HG03575 (cell line): ENCODE measurements at regions not wholly inside any gene's neighbourhood (a gene's known extent, or its start where the extent isn't known, plus 50 kb on each side); places are given as distances from the start of the nearest gene placed in this dataset.
"Not testable (repeated sequence)": the region's sequence is repeated elsewhere in the genome, so short reads cannot be mapped to it uniquely, and the experiment has no call there.

Source experiments
- ATAC-seq: cut with Tn5 transposase; IDR thresholded peaks from one replicate; pipeline ENCODE4 v1.9.1; 2021; ENCODE audit not compliant: unreplicated experiment, insufficient number of reproducible peaks, low FRiP score; ENCODE audit errors: extremely low read depth

GRCh38 chr10:3955955-3956617 is 171.1 kb upstream of the KLF6 start:
- ATAC-seq: no peak

DNA sequence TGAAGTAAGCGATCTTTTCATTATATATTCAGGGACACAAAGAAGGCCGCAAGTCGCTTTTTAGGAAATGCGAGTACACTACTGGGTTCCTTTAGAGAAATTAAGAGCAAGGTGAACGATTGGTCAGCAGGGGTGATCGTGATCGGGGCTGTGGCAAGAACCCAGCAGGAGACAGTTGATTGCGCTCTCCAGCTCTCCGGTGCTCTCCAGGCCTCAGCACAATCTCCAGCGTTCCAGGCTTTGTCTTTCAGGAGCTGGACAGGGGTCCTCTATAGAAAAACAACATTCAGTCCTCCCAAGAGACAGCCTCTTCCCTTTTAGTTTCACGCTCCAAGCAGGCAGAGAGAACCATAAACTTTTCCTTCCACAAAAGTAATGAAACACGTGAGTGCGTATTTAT is 170.5 kb upstream of the KLF6 start:
- no peak for ATAC-seq

- ATAC-seq: no peak
These were observed 169.6 kb upstream of the KLF6 start for GRCh38 chr10:3954615-3955014.

DNA sequence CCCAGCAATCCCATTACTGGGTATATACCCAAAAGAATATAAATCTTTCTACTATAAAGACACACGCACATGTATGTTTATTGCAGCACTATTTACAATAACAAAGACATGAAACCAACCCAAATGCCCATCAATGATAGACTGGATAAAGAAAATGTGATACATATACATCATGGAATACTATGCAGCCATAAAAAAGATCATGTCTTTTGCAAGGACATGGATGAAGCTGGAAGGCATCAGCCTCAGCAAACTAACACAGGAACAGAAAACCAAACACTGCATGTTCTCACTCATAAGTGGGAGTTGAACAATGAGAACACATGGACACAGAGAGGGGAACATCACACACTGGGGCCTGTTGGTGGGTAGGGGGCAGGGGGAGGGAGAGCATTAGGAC is 169.0 kb upstream of the KLF6 start:
- not testable (repeated sequence) for ATAC-seq

GRCh38 chr10:3951993-3952392 is 167.0 kb upstream of the KLF6 start:
- ATAC-seq: no peak

DNA sequence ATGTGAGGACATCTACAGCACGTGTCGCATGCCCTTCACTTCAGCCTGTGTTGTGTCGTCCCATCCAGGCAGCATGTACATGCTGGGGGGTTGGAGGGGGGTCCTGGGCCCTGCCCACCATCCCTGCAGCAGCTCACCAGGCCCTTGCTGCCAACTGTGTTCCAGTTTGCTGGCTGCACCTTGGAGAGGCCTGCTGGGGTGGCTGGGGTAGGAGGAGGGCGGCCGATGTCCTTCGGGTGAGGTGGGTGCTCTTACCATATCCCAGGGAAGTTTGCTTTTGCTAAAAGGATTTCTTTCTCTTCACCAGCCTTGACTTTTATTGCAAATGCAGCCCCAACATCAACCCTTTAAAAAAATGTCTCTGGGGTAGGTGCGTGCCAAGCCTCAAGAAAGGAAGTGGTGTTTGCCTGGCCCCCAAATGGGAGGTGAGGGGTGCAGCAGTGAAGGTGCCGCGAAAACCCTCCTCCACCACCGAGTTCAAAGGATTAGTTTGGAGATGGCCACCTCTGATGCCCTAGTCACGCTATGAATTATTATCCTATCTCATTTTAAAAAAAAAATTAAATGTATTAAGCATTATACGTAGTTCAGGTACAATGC is 165.8 kb upstream of the KLF6 start:
- no peak for ATAC-seq

GRCh38 chr10:3949711-3950110 is 164.7 kb upstream of the KLF6 start:
- ATAC-seq: no peak

- ATAC-seq: no peak
These were observed 163.8 kb upstream of the KLF6 start for GRCh38 chr10:3948843-3949242.

DNA sequence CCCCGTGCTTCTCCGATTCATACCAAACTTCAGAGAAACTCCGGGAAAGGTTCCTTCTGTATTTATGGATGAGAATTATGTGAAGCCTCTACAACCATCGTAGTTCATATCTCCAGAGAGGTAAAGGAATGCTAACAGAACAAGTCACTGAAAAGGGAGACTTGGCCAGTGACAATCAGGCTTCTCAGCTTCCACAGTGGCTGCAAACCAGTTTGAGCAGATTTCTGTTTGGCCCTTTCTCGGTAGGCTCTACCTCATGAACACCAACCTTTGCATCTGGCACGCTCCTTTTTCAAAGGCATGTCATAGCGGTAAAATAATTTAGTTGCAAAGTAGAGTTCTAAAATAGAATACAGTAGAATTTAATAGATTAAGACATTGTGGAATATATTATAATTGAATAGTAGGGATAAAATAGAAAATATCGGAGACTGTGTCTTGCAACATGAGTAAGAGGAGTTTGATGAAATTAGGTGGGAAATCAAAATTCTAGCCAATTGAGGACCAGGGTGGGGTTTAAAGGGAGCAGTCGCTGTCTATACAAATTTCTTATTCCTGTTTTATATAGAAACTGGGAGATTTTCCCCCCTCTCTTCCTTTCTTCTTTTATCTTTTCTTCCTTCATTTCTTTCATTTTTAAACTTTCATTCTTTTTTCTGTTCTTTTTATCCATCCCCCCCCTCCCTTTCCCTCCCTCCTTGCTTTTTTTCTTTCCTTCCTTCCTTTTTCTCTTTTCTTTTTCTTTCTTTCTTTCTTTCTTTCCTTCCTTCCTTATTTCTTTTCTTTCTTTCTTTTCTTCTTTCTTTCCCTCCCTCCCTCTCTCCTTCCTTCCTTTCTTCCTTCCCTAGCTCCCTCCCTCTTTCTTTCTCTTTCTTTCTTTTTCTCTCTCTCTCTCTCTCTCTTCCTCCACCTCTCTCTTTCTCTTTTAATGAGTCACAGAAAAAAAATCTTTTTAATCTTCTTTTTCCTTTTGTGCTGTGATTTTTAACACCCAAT is 161.5 kb upstream of the KLF6 start:
- ATAC-seq: no peak

DNA sequence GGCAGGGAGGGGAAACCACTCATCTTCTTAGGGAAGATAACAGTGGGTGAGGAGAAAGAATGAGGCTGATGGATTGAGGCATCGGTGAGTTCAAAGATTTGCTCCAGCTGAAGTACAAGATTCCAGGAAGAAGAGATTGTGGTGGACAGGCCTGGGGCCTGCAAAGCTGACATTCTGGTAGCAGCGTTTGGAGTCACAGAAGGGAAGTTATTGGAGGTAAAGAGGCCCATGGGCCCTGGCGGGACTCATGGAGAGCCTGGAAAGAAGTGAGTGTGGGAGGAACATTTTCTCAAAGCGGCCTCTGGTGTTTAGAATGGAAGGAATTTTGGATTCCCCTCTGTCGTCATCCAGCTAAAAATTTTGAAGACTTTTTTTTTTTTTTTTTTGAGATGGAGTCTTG is 160.0 kb upstream of the KLF6 start:
- ATAC-seq: no peak

DNA sequence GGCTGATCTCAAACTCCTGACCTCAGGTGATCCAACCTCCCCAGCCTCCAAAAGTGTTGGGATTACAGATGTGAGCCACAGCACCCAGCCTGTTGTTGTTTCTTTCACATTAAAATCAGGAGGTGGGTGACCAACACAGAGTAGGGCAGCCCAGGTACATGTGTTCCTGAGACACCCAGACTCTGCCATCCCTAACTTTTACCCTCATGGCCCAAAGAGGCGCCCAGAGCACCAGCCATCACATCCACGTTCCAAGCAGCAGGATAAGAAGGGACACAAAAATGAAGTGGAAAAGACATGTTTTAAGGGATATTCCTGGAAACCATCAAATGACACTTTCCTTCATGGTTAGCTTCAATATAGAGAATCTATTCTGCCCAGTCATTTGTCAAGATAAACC is 159.6 kb upstream of the KLF6 start:
- ATAC-seq: no peak

GRCh38 chr10:3943695-3944257 is 158.8 kb upstream of the KLF6 start:
- ATAC-seq: no peak

DNA sequence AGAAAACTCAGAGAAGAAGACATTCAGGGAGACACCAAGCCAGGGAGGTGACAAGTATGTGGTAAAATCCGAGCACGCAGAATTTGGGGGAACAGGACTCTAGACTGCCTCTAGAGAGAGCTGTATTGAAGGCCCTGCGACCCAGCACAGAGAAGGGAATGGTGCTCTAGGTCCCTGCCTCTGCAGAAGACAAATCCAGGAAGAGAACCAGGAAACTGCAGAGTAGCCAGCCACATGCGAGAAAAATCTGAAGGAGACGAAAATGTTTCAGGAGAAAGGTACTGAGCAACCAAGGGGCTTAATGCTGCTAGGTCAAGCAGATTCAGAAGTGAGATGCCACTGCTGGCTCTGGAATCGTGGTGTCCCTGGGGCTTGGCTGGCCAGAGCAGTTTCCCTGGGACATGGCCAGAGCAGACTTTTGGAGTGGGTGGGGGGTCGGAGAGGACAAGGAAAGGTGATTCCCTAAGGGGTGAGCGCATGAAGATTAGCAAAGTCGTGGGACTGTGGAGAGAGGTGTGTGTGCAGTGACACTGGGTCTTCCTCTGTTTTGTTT is 158.0 kb upstream of the KLF6 start:
- no peak for ATAC-seq

GRCh38 chr10:3941676-3942075 is 156.7 kb upstream of the KLF6 start:
- ATAC-seq: no peak

DNA sequence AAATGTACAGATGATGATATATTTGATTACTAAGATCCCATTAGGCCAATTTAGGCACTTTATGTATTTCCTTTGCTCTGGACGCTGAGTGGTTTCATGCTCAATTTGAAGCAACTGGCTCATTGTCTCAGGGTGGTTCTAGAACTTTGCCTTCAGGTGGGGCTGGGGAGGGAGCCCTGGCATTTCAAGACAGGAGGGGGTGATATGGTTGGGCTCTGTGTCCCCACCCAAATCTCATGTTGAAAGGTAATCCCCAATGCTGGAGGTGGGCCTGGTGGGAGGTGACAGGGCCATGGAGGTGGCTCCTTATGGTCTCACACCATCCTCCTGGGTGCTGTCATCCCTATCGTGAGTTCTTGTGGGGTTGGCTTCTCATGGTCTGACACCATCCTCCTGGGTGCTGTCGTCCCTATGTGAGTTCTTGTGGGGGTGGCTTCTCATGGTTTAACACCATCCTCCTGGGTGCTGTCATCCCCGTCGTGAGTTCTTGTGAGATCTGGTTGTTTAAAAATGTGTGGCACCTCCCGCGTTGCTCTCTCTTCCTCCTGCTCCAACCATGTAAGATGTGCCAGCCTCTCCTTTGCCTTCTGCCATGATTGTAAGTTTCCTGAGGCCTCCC is 151.5 kb upstream of the KLF6 start:
- ATAC-seq: no peak

DNA sequence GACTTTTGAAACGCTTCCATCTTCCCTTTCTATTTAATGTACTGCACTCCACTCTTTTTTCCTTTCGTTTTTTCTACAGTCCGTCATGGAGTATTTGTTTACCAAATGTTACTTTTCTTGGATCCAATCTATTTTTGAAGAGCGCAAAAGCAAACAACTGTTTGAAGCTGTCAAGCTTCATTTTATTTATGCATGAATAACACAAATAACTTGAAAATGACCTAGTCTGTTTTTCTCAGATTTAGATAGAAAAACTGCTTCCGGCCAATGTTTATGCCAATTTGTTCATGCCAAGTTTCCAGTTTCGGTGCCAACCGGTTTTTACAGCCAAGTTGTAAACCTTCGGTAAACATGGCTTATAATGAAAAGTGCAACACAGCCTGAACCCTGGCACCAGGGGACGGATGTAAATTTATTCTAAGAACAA is 150.9 kb upstream of the KLF6 start:
- no peak for ATAC-seq

DNA sequence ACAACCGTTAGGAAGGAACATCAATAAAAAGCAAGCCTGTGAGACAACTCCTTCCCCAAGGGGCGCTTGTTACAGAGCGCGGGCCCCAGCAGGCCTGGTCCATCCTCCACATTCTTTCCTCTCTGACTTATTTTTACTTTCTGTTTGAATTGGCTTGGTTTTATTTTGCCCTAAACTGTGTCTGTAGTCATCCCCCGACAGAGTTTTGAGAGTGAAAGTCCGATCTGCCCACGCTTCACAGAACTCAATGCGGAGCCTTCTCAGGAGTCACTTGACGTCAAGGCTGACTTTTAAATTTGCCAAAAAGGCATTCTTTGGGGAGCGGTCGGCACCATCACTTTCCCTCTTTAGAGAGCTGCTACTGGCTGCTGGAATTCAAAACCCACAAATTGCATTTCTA is 150.1 kb upstream of the KLF6 start:
- peak; percentile 97 for ATAC-seq

DNA sequence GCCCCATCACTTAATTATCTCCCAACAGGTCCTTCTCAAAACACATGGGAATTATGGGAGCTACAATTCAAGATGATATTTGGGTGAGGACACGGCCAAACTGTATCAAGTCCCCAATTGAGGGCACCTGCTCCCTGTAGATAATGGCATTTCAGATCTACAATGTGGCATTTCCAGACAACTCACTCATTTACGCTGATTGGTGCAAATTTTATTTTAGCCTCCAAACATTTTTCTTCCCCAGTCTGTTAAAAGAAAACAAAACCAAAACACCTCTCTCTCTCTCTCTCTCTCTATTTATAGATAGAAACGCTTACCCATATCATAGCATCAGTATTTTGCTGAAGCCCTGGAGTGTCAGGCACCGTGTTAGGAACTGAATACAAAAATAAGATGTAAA is 148.7 kb upstream of the KLF6 start:
- no peak for ATAC-seq
